ENCODE measurements at regions not wholly inside any gene's neighbourhood (a gene's known extent, or its start where the extent isn't known, plus 50 kb on each side); places are given as distances from the start of the nearest gene placed in this dataset.

DNA sequence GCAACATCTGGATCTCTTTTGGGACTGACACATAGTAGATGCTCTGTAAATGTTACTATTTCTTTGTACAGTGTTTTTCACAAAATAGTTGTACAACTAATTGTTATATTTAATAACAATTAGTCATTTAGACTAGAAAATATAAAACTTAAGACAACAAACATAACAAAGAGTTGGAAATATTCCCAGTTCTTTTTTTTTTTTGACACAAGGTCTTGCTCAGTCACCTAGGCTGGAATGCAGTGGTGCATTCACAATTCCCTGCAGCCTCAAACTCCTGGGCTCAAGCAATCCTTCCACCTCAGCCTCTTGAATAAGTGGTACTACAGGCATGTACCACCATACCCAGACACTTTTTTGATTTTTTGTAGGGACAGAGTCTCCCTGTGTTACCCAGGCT, 105.8 kb downstream of the UTRN start:
- H3K79me1 ChIP-seq (ENCODE audit: low read depth, low read length): no peaks in the 10 kb centered on the region; the same call in 1 of the 2 replicates
- H3K27ac ChIP-seq (ENCODE audit: low read depth, low read length): no peak overlapping the region
- H3K14ac ChIP-seq (ENCODE audit: insufficient read length): no peak overlapping the region
- CTCF ChIA-PET (ENCODE audit: partially characterized antibody): no interaction called here
- H4K20me1 ChIP-seq (replicated peaks in 1 of 2; ENCODE audit: control insufficient read depth in 1 of 2, insufficient read depth in 2 of 2, low read length in 2 of 2): no peaks in the 10 kb centered on the region
- no peak overlapping the region for H2AFZ ChIP-seq (ENCODE audit: low read length)
- H3K4me2 ChIP-seq (ENCODE audit: insufficient read depth in 1 of 2, low read depth in 2 of 2, low read length in 2 of 2): peak overlapping the region in 1 of 2 experiments; percentile 43; a peak in 1 of 4 replicates
- no peak overlapping the region for H3K23ac ChIP-seq (ENCODE audit: insufficient read length)
- TF ChIP-seq BACH1 (IDR thresholded peaks at IDR 0.05; ENCODE audit: low read length) (no peak), ZNF274 (IDR thresholded peaks at IDR 0.05; ENCODE audit: borderline replicate concordance, extremely low read depth, low read length) (no peak), TAF7 (optimal IDR thresholded peaks at IDR 0.05; ENCODE audit: borderline replicate concordance, low read depth, low read length) (no peak), SP2 (IDR thresholded peaks at IDR 0.05; ENCODE audit: low read length) (no peak), TCF12 (IDR thresholded peaks at IDR 0.05; ENCODE audit: low read depth, low read length) (no peak), POU5F1 (IDR thresholded peaks at IDR 0.05; ENCODE audit: low read depth, low read length) (no peak), SAP30 (IDR thresholded peaks at IDR 0.05; ENCODE audit: insufficient read depth, insufficient replicate concordance, low read length) (no peak), CHD1 (IDR thresholded peaks at IDR 0.05; ENCODE audit: low read depth, low read length) (no peak)
- TF ChIP-seq, protein P1, sequence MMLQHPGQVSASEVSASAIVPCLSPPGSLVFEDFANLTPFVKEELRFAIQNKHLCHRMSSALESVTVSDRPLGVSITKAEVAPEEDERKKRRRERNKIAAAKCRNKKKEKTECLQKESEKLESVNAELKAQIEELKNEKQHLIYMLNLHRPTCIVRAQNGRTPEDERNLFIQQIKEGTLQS (IDR thresholded peaks at IDR 0.05; ENCODE audit: insufficient read depth, low read depth, low read length): no peak
- TF ChIP-seq, protein P2, sequence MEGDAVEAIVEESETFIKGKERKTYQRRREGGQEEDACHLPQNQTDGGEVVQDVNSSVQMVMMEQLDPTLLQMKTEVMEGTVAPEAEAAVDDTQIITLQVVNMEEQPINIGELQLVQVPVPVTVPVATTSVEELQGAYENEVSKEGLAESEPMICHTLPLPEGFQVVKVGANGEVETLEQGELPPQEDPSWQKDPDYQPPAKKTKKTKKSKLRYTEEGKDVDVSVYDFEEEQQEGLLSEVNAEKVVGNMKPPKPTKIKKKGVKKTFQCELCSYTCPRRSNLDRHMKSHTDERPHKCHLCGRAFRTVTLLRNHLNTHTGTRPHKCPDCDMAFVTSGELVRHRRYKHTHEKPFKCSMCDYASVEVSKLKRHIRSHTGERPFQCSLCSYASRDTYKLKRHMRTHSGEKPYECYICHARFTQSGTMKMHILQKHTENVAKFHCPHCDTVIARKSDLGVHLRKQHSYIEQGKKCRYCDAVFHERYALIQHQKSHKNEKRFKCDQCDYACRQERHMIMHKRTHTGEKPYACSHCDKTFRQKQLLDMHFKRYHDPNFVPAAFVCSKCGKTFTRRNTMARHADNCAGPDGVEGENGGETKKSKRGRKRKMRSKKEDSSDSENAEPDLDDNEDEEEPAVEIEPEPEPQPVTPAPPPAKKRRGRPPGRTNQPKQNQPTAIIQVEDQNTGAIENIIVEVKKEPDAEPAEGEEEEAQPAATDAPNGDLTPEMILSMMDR (IDR thresholded peaks at IDR 0.05; ENCODE audit: control extremely low read depth in 1 of 3, insufficient read depth in 1 of 3, low read depth in 1 of 3, low read length in 3 of 3): no peak
- no peak overlapping the region for H3K56ac ChIP-seq (replicated peaks; ENCODE audit: insufficient read length, low read depth, low read length)
- peaks cover 0 to 22% of the 10 kb centered on the region in 2 experiments; a peak in 1 of 4 replicates for H3K79me2 ChIP-seq (ENCODE audit: control insufficient read depth in 1 of 2, insufficient read depth in 2 of 2, low read length in 2 of 2)
- H3K27me3 ChIP-seq (replicated peaks in 1 of 4; ENCODE audit: control insufficient read depth in 3 of 4, extremely low read depth in 1 of 4, insufficient read depth in 3 of 4, low read length in 3 of 4): no peaks in the 10 kb centered on the region
- POLR2A ChIA-PET (ENCODE audit: partially characterized antibody): interaction anchor here (0.8 kb wide), 1 partner anchor 231 kb away, joined by 3 read pairs; no protein-coding TSS in a partner anchor
- H4K5ac ChIP-seq (ENCODE audit: insufficient read length, low read depth, low read length): no peak overlapping the region
- no peak overlapping the region for H2BK15ac ChIP-seq (ENCODE audit: low read length)
- no peak overlapping the region for H2AK5ac ChIP-seq (ENCODE audit: low read depth, low read length)
- H3K4me1 ChIP-seq (replicated peaks in 1 of 4; ENCODE audit: control insufficient read depth in 3 of 4, insufficient read depth in 4 of 4, low read length in 3 of 4): peaks cover 2 to 9% (median 6%) of the 10 kb centered on the region in 4 experiments; a peak in 4 of 7 replicates
- no peak overlapping the region for H2BK5ac ChIP-seq (ENCODE audit: low read depth, low read length)
- no peak overlapping the region for H4K8ac ChIP-seq (ENCODE audit: extremely low read depth, insufficient read depth, low read length)
- no peaks in the 10 kb centered on the region for H3K23me2 ChIP-seq (ENCODE audit: low read depth, low read length)
- H3K4me3 ChIP-seq (ENCODE audit: extremely low read depth in 1 of 4, insufficient read depth in 2 of 4, low read depth in 3 of 4, low read length in 4 of 4): no peak overlapping the region
- FAIRE-seq: no peak
- H3K36me3 ChIP-seq (ENCODE audit: control insufficient read depth in 2 of 4, insufficient read depth in 4 of 4, low read length in 3 of 4): no peaks in the 10 kb centered on the region
- H3K9ac ChIP-seq (replicated peaks in 1 of 4; ENCODE audit: extremely low read depth in 1 of 4, low read depth in 3 of 4, low read length in 3 of 4): no peak overlapping the region
- no peaks in the 10 kb centered on the region for H3K9me3 ChIP-seq (ENCODE audit: insufficient read depth in 2 of 2, low read depth in 1 of 2, low read length in 1 of 2)
- no peak overlapping the region for H3K4ac ChIP-seq (replicated peaks; ENCODE audit: insufficient read length, low read depth, low read length)
- no peak overlapping the region for H2BK20ac ChIP-seq (ENCODE audit: low read length)
- H3K18ac ChIP-seq (ENCODE audit: extremely low read depth, low read length): peak overlapping the region; percentile 28; the same call in 1 of the 2 replicates
- no peak for DNase-seq (ENCODE audit: low read depth in 1 of 2, low spot score in 2 of 2)
- no peak overlapping the region for H2BK12ac ChIP-seq (ENCODE audit: low read depth, low read length)
- no peak overlapping the region for H2BK120ac ChIP-seq (replicated peaks; ENCODE audit: low read depth, low read length)
- no peak overlapping the region for H4K91ac ChIP-seq (replicated peaks; ENCODE audit: insufficient read length, low read length)

Measured in H1 (cell line).